ENCODE measurements at regions not wholly inside any gene's neighbourhood (a gene's known extent, or its start where the extent isn't known, plus 50 kb on each side); places are given as distances from the start of the nearest gene placed in this dataset.
"Not testable (repeated sequence)": the region's sequence is repeated elsewhere in the genome, so short reads cannot be mapped to it uniquely, and the experiment has no call there.

- no peak for TF ChIP-seq CTCF (IDR thresholded peaks at IDR 0.05; ENCODE audit: low read depth, low read length, missing control alignments)
- DNase-seq (ENCODE audit: low read depth): no peak
These were observed 81.0 kb upstream of the TLE4 start for GRCh38 chr9:79490657-79491248.

GRCh38 chr9:79492092-79493009 lies 79.4 kb upstream of the TLE4 start:
- no peak overlapping the region for H3K4me3 ChIP-seq (ENCODE audit: low read depth, low read length)
- no peak for DNase-seq (ENCODE audit: low read depth)
- TF ChIP-seq CTCF (IDR thresholded peaks at IDR 0.05; ENCODE audit: low read depth, low read length, missing control alignments): no peak

More at GRCh38 chr9:79490657-79491248, 81.0 kb upstream of the TLE4 start:
- no peak overlapping the region for H3K4me3 ChIP-seq (ENCODE audit: low read depth, low read length)

- H3K4me3 ChIP-seq (ENCODE audit: low read depth, low read length); DNase-seq (ENCODE audit: low read depth): not testable (repeated sequence)
These were observed 71.4 kb upstream of the TLE4 start for GRCh38 chr9:79500196-79500864.

GRCh38 chr9:79501546-79501945 lies 70.2 kb upstream of the TLE4 start:
- H3K4me3 ChIP-seq (ENCODE audit: low read depth, low read length): no peak overlapping the region
- no peak for TF ChIP-seq CTCF (IDR thresholded peaks at IDR 0.05; ENCODE audit: low read depth, low read length, missing control alignments)
- DNase-seq (ENCODE audit: low read depth): no peak

GRCh38 chr9:79507801-79508200 lies 64.0 kb upstream of the TLE4 start:
- TF ChIP-seq CTCF (IDR thresholded peaks at IDR 0.05; ENCODE audit: low read depth, low read length, missing control alignments): no peak
- DNase-seq (ENCODE audit: low read depth): no peak
- H3K4me3 ChIP-seq (ENCODE audit: low read depth, low read length): no peak overlapping the region

GRCh38 chr9:79512251-79512650 lies 59.5 kb upstream of the TLE4 start:
- no peak for TF ChIP-seq CTCF (IDR thresholded peaks at IDR 0.05; ENCODE audit: low read depth, low read length, missing control alignments)
- no peak overlapping the region for H3K4me3 ChIP-seq (ENCODE audit: low read depth, low read length)
- no peak for DNase-seq (ENCODE audit: low read depth)
